ENCODE measurements at regions not wholly inside any gene's neighbourhood (a gene's known extent, or its start where the extent isn't known, plus 50 kb on each side); places are given as distances from the start of the nearest gene placed in this dataset.

GRCh38 chr2:12032975-12033374 is 286.5 kb downstream of the LPIN1 start:
- DNase-seq = no peak

- DNase-seq = no peak
Measured at GRCh38 chr2:12033494-12033893, 287.1 kb downstream of the LPIN1 start.

- no peak for DNase-seq
Measured at GRCh38 chr2:12034382-12034781, 287.9 kb downstream of the LPIN1 start.

- DNase-seq = no peak
Measured at GRCh38 chr2:12035029-12035720, 288.7 kb downstream of the LPIN1 start.

DNA sequence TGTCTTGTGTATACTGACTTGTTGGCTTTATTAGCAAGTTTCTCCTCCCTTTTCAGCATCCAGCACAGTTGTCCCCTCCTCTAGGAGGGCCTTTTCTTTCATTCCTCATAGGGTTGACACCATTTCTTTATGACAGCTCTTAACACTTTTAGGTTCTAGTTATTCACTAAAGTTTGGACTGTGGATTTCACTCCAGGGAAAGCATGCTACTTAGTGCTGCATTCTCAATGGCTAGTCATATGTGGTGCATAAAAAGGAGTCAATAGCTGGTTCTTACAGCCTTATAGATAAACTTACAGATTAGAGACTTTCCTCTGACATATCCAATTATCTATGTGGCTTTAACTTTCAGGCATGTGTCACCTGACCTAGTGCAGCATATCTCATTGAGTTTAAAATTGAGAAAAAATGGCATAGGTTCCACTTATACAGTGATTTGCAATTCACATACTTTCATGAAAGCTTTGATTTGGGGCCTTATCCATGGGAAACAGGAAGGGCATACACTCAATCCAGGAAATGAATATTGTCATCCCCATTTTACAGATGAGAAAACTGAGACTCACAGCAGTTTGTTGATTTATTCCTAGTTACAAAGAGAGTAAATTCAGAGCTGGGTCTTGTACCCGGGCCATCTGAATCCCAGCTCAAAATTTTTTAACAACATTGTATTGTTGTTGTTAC is 289.7 kb downstream of the LPIN1 start:
- DNase-seq = no peak

DNA sequence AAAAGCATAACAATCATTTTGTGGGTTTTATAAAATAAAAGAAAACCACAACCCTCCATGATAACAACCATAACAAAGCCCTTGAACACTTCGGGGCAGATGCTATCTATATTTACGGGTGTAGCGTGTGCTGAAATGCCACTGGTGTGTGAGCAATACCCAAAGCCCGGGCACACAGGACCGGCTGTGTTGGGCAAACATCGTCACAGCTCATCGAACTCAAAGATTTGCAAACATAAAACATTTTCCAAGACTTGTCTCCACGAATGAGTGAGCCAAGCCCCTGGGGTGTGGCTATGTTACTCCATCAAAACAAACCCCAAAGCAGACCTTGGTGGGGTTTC is 290.2 kb downstream of the LPIN1 start:
- peak; percentile 22 for DNase-seq

GRCh38 chr2:12037301-12037700 is 290.9 kb downstream of the LPIN1 start:
- DNase-seq = no peak

DNA sequence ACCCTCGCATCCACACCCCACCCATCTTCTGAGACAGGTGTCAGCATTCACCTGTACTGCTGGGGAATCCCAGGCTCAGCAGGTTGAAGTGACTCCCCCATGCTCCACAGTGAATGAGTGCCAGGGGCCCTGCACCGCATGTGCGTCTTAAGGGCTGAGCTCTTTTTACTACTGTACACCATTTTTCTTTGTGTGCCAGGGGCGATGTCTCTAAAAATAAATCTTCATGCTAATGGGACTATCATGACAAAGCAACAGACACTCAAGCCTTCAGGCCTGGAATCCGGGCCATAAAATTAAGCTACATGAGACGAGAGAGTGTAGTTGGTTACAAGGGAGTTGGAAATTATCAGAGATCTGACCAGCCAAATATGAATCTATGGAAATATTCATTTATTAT is 294.8 kb downstream of the LPIN1 start:
- DNase-seq = no peak

- no peak for DNase-seq
Measured at GRCh38 chr2:12043131-12043530, 296.7 kb downstream of the LPIN1 start.

DNA sequence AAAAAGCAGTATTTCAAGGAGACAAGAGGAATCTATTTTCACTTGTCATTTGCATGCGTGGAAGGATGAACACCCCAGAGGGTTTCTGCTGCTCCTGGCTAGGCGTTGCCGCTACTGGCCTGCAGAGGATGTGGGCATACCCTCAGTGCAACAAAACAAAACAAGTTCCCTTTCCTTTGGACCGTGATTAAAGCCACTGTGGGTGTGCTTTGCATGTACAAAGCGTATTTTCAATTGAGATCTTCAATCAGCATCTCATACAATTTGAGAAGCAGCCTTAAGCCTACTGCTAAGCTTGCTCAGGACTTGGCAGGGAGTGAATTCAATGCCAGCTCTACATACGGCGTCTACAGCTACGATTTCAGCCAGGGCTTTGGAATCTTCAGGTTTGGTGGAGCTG is 298.4 kb downstream of the LPIN1 start:
- peak; percentile 49 for DNase-seq

- DNase-seq = no peak
Measured at GRCh38 chr2:12045864-12046291, 299.4 kb downstream of the LPIN1 start.

- no peak for DNase-seq
Measured at GRCh38 chr2:12046641-12047040, 300.2 kb downstream of the LPIN1 start.

DNA sequence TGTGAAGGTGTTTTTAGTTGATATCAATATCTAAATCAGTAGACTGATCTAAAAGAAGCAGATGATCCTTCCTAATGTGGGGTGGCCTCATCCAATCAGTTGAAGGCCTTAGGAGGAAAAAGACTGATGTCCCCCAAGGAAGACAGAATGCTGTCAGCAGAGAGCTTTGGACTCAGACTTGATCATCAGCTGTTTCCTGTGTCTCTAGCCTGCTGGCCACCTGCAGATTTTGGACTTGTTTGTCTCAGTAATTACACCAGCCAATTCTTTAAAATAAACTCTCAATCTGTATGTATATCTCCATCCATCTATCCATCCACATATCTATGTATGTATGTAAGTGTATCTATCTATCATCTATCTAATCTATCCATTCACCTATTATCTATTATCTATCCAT is 301.3 kb downstream of the LPIN1 start:
- DNase-seq = no peak

DNA sequence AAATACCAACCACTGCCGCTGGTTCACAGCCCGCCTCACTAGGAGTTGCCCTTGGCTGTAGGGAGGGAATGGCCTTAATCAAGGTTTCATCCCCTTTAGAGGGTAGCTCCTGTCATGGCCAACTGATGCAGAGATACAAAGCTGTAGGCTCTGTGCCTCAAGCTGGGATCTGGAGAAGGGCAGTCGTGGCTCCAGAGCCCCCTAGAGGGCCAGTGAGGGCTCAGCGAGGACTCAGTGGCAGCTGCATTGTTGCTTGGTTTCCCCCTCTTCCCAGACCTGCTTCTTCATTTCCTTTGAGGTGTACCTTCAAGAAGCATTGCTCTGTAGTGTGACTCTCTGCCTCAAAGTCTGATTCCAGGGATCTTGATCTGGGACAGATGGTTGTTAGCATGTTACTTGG is 302.1 kb downstream of the LPIN1 start:
- no peak for DNase-seq

DNA sequence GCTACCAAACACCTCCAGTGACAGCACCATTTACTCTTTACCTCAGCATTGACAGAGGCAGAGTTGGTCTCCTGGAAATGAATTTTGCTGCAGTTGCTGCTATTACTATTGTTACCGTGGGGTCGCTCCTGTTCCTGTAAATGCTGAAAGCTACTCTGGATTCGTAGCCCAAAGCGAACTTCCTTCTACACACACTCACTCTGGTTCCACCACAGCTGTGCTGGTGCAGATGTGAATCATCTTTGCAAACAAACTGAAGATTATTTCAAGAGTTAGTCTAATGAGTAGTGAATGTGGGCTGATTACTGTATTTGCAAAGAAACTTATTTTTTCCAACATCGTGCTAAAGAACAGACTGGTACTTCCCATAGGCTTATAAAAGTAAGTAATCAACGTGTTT is 304.0 kb downstream of the LPIN1 start:
- no peak for DNase-seq

DNA sequence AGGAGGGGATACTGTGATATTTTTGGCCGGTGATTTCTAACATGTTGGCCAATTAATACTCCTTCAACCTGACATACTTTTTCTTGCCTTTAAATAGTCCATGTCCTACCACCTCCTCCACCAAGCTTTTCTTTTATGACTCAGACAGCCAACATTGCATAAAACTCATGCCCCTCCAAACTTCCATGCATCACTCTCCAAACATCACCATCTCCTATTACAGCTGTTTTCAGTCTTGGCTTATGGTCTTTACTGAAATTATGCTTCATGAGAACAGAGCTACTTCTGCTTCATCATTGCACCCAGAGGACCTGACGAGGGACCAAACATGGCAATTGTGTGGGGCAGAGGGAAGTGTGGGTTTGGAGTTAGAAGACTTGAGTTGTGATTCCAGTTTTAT is 305.4 kb downstream of the LPIN1 start:
- no peak for DNase-seq

DNA sequence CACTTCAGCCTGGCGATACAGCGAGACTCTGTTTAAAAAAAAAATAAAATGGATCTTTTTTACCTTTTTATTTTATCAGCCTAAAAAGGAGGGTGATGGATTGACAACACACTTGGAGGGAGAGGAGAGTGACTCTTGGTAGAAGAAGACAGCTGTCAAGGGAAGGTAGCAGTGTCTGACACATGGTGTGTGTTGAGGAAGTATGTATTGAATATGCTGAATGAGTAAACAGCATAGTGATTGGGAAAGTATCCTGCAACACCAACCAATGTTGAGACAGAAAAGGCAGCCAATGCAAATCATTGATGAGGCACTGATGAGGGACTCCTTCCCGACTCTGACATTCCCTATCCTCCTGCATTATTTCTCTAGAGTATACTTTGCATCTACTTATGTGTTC is 306.4 kb downstream of the LPIN1 start:
- no peak for DNase-seq

GRCh38 chr2:12054956-12055618 is 308.7 kb downstream of the LPIN1 start:
- DNase-seq = no peak

GRCh38 chr2:12057436-12058166 is 311.2 kb downstream of the LPIN1 start:
- peak; percentile 28 for DNase-seq

GRCh38 chr2:12059616-12060441 is 313.4 kb downstream of the LPIN1 start:
- no peak for DNase-seq

GRCh38 chr2:12060886-12061285 is 314.5 kb downstream of the LPIN1 start:
- DNase-seq = no peak

- DNase-seq = no peak
Measured at GRCh38 chr2:12061286-12062052, 315.0 kb downstream of the LPIN1 start.
